Calu3 (cell line): ENCODE measurements at regions not wholly inside any gene's neighbourhood (a gene's known extent, or its start where the extent isn't known, plus 50 kb on each side); places are given as distances from the start of the nearest gene placed in this dataset.
A peak's percentile ranks its signal among the peaks of the same experiment; 100 is the strongest.
"Not testable (repeated sequence)": the region's sequence is repeated elsewhere in the genome, so short reads cannot be mapped to it uniquely, and the experiment has no call there.

Experiments used
- BruUV-seq: library from RNA; stranded (reverse); fragments of 400-500 nt; replicated peaks from 2 replicates; lab custom pipeline; 2021; lab: Mats Ljungman, UMichigan
- CTCF ChIA-PET: fragments of 300-600 bp; sonication (Branson Sonifier 250); formaldehyde crosslinking; loops from one replicate; lab custom pipeline; 2022; ENCODE audit warnings: antibody characterized with exemption; lab: Charles Lee
- DNase-seq: peaks from one replicate; pipeline ENCODE4 v3.0.0; 2022
- H3K27ac Mint-ChIP-seq: one replicate; pipeline ENCODE4 v1.8.0; 2022; ENCODE audit warnings: mixed read lengths; ENCODE audit not compliant: unreplicated experiment
- H3K27me3 Mint-ChIP-seq: one replicate; pipeline ENCODE4 v1.8.0; 2022; ENCODE audit warnings: mixed read lengths; ENCODE audit not compliant: unreplicated experiment
- H3K36me3 Mint-ChIP-seq: one replicate; pipeline ENCODE4 v1.8.0; 2022; ENCODE audit warnings: mild to moderate bottlenecking, moderate library complexity, mixed read lengths; ENCODE audit not compliant: insufficient read depth, unreplicated experiment
- H3K4me1 Mint-ChIP-seq: one replicate; pipeline ENCODE4 v1.8.0; 2022; ENCODE audit warnings: mild to moderate bottlenecking, low read depth, mixed read lengths; ENCODE audit not compliant: unreplicated experiment
- H3K4me3 Mint-ChIP-seq: one replicate; pipeline ENCODE4 v1.8.0; 2022; ENCODE audit warnings: mild to moderate bottlenecking, low read depth, moderate library complexity, mixed read lengths; ENCODE audit not compliant: unreplicated experiment
- H3K9me3 Mint-ChIP-seq: one replicate; pipeline ENCODE4 v1.8.0; 2022; ENCODE audit warnings: low read depth, mixed read lengths; ENCODE audit not compliant: unreplicated experiment
- intact Hi-C: fragments of 100-400 bp; cut with micrococcal nuclease; formaldehyde crosslinking; loops from one replicate; pipeline ENCODE4 v1.10.0; 2022; ENCODE audit not compliant: unreplicated experiment
- TF ChIP-seq, protein P1 (sequence below): fragments of 200-600 bp; IDR thresholded peaks from one replicate; pipeline ENCODE4 v1.8.0; 2022; ENCODE audit warnings: antibody characterized with exemption; ENCODE audit not compliant: unreplicated experiment

DNA sequence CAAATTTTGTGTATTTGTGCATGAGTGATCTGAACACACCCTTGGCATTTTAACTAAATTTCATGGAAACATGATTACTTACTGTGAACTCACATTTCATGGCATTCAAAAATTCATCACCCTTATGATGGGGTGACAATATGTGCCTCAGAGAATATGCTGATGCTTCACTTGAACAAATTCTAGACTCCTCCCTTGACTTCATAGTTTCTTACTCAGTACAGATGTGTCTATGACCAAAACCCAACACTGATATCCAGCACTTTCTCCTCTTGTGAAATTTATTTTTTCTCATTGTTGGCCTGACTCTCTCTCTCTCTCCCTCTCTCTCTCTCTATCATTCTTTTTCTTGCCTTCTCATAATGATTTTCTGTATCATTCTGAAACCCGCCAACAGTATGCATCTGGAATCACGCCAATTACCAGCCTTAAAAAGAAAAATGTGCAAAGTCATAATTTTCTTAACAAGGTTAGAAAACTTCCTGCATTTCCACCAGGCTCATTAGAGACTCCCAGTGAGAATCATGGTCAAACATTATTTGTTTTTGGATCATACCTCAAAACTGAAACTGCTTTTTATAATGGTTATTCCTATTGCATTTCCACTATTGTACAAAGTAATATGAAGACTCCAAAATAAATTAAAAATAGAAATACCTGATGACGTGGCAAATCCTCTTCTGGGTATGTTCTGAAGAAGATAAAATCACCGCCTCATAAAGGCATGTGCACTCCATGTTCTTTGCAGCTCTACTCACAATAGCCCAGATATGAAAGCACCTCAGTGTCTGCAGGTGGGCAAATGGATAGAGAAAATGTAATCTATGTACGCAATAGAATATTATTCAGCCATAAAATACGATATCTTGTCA, 722.2 kb downstream of the TMEM121 start:
- CTCF ChIA-PET: no interaction called here
- H3K4me3 Mint-ChIP-seq: no peak overlapping the region
- intact Hi-C loops: no loop called here
- TF ChIP-seq, protein P1, sequence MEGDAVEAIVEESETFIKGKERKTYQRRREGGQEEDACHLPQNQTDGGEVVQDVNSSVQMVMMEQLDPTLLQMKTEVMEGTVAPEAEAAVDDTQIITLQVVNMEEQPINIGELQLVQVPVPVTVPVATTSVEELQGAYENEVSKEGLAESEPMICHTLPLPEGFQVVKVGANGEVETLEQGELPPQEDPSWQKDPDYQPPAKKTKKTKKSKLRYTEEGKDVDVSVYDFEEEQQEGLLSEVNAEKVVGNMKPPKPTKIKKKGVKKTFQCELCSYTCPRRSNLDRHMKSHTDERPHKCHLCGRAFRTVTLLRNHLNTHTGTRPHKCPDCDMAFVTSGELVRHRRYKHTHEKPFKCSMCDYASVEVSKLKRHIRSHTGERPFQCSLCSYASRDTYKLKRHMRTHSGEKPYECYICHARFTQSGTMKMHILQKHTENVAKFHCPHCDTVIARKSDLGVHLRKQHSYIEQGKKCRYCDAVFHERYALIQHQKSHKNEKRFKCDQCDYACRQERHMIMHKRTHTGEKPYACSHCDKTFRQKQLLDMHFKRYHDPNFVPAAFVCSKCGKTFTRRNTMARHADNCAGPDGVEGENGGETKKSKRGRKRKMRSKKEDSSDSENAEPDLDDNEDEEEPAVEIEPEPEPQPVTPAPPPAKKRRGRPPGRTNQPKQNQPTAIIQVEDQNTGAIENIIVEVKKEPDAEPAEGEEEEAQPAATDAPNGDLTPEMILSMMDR: no peak
- H3K9me3 Mint-ChIP-seq: no peaks in the 10 kb centered on the region
- no peaks in the 10 kb centered on the region for H3K36me3 Mint-ChIP-seq
- no peak for DNase-seq
- H3K27me3 Mint-ChIP-seq: peaks cover 63% of the 10 kb centered on the region
- BruUV-seq: no TSS peak
- H3K27ac Mint-ChIP-seq: no peak overlapping the region
- H3K4me1 Mint-ChIP-seq: no peaks in the 10 kb centered on the region

- H3K9me3 Mint-ChIP-seq: not testable (repeated sequence)
Observed at GRCh38 chr14:106253995-106254394, 727.6 kb downstream of the TMEM121 start.

DNA sequence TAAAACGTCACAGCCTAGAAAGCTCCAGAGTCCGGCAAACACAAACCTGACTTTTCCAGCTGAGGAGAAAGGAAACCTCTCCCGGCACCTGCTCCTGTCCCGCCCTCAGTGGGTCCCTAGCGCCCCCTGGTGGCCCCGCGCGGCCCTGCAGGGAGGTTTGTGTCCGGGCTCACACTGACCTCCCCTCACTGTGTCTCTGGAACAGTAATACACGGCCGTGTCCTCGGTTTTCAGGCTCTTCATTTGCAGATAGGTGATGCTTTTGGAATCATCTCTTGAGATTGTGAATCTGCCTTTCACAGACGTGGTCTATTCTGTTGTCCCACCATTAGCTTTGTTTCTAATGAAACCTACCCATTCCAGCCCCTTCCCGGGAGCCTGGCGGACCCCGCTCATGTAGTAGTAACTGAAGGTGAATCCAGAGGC, 731.2 kb downstream of the TMEM121 start:
- BruUV-seq, intact Hi-C loops, H3K4me1 Mint-ChIP-seq, H3K9me3 Mint-ChIP-seq, H3K27ac Mint-ChIP-seq, H3K36me3 Mint-ChIP-seq, H3K4me3 Mint-ChIP-seq: not testable (repeated sequence)
- peak; percentile 88 for DNase-seq
- CTCF ChIA-PET: interaction anchor here (0.6 to 1.1 kb wide), 2 partner anchors 11 to 448 kb away, joined by 3 read pairs; no protein-coding TSS in a partner anchor
- H3K27me3 Mint-ChIP-seq: peaks cover 61% of the 10 kb centered on the region
- TF ChIP-seq, protein P1: peak; percentile 45

More at GRCh38 chr14:106253995-106254394, 727.6 kb downstream of the TMEM121 start:
- H3K27ac Mint-ChIP-seq, H3K4me1 Mint-ChIP-seq, BruUV-seq, H3K4me3 Mint-ChIP-seq, DNase-seq, intact Hi-C loops, H3K36me3 Mint-ChIP-seq, CTCF ChIA-PET: not testable (repeated sequence)
- peaks cover 57% of the 10 kb centered on the region for H3K27me3 Mint-ChIP-seq

DNA sequence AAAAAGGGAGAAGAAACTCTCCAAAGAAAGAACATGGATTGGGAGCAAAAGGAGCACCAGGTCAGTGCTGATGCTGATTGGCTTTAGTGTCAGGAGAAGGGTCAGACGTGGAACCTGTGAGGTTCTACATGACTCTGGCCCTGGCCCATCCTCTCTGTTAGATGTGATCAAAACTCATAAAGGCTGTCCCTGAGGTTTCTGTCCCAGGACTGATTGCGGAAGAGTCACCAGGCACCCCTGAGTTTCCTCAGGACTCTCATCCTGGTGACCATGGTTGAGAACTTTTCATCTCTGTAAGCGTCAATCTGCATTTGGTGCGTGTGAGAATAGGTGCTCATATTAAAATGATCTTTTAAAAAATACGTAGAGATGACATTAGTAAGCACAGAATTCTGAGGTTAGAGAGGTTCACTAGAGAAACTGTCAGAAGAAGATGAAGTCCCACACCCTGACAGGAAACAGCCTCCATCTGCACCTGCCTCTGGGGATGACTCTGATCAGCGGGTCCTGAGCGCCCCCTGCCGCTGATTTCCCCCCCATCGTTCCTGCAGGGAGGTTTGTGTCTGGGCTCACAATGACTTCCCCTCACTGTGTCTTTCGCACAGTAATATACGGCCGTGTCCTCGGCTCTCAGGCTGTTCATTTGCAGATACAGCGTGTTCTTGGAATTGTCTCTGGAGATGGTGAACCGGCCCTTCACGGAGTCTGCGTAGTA, 741.8 kb downstream of the TMEM121 start:
- DNase-seq: peak; percentile 17
- H3K27me3 Mint-ChIP-seq: peaks cover 89% of the 10 kb centered on the region

More for the DNA sequence above, 741.8 kb downstream of the TMEM121 start:
- Mint-ChIP-seq H3K9me3 (no peaks in the 10 kb centered on the region), H3K4me3 (no peak overlapping the region), H3K27ac (no peak overlapping the region), H3K4me1 (no peaks in the 10 kb centered on the region), H3K36me3 (no peaks in the 10 kb centered on the region)
- intact Hi-C loops: no loop called here
- no TSS peak for BruUV-seq
- CTCF ChIA-PET: interaction anchor here (1.0 kb wide), 1 partner anchor 16 kb away, joined by 3 read pairs; no protein-coding TSS in a partner anchor
- TF ChIP-seq, protein P1: no peak
